Activated naive CD4-positive, alpha-beta T cell treated with anti-CD3 and anti-CD28 coated beads, Interleukin-2, amount 50 U/mL, for 24 hours (primary cell): ENCODE measurements at regions not wholly inside any gene's neighbourhood (a gene's known extent, or its start where the extent isn't known, plus 50 kb on each side); places are given as distances from the start of the nearest gene placed in this dataset.
A peak's percentile ranks its signal among the peaks of the same experiment; 100 is the strongest.
"Not testable (repeated sequence)": the region's sequence is repeated elsewhere in the genome, so short reads cannot be mapped to it uniquely, and the experiment has no call there.

ENCODE experiments used
- H3K27ac Mint-ChIP-seq: one replicate; pipeline ENCODE4 v1.8.0; 2021; ENCODE audit warnings: mild to moderate bottlenecking, mixed read lengths
- H3K27me3 Mint-ChIP-seq: one replicate; pipeline ENCODE4 v1.8.0; 2021; ENCODE audit warnings: mixed read lengths
- H3K36me3 Mint-ChIP-seq: one replicate; pipeline ENCODE4 v1.8.0; 2021; ENCODE audit warnings: mixed read lengths
- H3K4me1 Mint-ChIP-seq: one replicate; pipeline ENCODE4 v1.8.0; 2021; ENCODE audit warnings: mixed read lengths
- H3K4me3 Mint-ChIP-seq: one replicate; pipeline ENCODE4 v1.8.0; 2021; ENCODE audit warnings: mild to moderate bottlenecking, mixed read lengths
- H3K9me3 Mint-ChIP-seq: one replicate; pipeline ENCODE4 v1.8.0; 2021; ENCODE audit warnings: mixed read lengths

DNA sequence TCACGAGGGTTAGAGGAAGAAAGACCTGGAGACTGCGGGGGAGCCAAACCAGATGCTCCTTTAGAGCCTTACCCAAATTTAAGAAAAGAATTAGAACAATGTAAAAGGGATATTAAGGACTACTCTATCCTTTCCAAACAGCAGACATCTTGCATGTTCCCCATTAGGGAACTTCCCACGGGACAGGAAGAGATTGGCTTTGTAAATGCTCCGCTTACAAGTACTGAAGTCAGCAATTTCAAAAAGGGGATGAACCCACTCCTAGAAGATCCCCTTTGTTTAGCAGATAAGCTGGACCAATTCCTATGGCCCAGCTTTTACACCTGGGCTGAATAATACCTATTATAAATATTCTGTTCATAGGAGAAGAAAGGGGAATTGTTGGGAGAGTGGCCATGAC lies 74.2 kb downstream of the APOBEC1 start:
- H3K27ac Mint-ChIP-seq, result no peak overlapping the region
- H3K36me3 Mint-ChIP-seq, result no peaks in the 10 kb centered on the region
- peaks cover 5% of the 10 kb centered on the region for H3K27me3 Mint-ChIP-seq
- H3K9me3 Mint-ChIP-seq, result no peaks in the 10 kb centered on the region
- peaks cover 7% of the 10 kb centered on the region for H3K4me1 Mint-ChIP-seq
- no peak overlapping the region for H3K4me3 Mint-ChIP-seq

DNA sequence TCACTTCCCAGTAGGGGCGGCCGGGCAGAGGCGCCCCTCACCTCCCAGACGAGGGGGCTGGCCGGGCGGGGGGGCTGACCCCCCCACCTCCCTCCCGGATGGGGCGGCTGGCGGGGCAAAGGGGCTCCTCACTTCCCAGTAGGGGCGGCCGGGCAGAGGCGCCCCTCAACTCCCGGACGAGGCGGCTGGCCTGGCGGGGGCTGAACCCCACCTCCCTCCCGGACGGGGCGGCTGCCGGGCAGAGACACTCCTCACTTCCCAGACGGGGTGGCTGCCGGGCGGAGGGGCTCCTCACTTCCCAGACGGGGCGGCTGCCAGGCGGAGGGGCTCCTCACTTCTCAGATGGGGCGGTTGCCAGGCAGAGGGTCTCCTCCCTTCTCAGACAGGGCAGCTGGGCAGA lies 75.6 kb downstream of the APOBEC1 start:
- not testable (repeated sequence) for H3K27me3 Mint-ChIP-seq, H3K36me3 Mint-ChIP-seq, H3K4me1 Mint-ChIP-seq, H3K27ac Mint-ChIP-seq, H3K4me3 Mint-ChIP-seq, H3K9me3 Mint-ChIP-seq

DNA sequence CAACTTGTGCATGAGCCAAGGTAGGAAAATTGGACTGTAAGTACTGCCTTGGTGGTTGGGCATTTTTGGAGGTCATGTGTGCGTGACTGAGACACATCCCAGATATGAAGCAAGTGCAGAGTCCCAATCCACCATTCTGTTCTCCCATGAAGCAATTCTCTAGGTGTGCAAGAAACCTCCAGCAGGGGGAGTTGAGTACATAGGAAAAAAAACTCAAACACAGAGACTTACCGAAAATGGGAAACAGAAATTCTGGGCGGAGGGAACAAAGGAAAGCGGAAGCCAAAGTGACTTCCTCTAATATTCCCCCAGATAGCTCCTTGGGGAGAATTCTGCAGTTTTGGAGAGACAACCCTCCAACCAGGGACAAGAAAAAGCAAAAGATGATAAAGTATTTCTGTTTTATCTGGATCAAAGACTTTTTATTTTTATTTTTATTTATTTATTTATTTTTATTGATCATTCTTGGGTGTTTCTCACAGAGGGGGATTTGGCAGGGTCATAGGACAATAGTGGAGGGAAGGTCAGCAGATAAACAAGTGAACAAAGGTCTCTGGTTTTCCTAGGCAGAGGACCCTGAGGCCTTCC lies 76.9 kb downstream of the APOBEC1 start:
- H3K4me1 Mint-ChIP-seq, H3K9me3 Mint-ChIP-seq, H3K36me3 Mint-ChIP-seq, H3K27ac Mint-ChIP-seq, H3K4me3 Mint-ChIP-seq: not testable (repeated sequence)
- peaks cover 14% of the 10 kb centered on the region for H3K27me3 Mint-ChIP-seq

DNA sequence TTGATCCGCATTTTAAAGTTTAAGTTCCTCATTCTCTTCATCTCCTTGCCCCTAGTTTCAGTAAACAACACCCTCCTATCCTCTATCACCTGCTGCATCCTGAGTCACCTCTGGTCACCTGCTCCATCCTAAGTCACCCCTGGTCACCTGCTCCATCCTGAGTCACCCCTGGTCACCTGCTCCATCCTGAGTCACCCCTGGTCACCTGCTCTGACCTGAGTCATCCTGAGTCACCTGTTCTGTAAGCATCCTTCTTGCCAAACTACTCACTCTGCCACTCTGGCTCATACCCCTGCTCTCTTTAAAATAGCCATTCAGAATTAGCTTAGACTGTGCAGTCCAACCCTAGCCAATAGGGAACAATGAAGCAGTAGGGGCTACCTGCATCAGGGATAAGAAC lies 80.6 kb upstream of the CD163 start:
- peaks cover 15% of the 10 kb centered on the region for H3K27me3 Mint-ChIP-seq
- not testable (repeated sequence) for H3K27ac Mint-ChIP-seq, H3K36me3 Mint-ChIP-seq, H3K4me3 Mint-ChIP-seq, H3K9me3 Mint-ChIP-seq, H3K4me1 Mint-ChIP-seq

DNA sequence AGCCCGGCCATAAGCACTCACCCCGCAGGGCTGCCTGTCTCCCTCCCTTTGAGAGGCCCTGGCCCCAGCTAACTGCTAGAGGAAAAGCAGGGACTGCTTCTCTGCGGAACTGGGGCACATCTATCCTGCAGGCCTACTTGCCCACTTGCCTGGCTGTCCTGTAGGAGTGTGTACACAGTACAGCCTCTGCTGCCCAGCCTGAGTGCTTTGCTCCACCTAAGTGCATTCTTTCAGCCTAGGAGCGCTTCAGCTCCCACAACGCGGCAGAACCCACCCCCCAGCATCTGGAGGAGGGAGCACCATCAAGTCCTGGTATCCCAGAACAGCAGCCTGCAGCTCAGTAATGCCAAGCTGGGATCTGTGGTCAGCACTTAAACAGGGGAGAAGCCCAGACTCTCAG lies 79.9 kb upstream of the CD163 start:
- Mint-ChIP-seq H3K9me3 (no peaks in the 10 kb centered on the region), H3K27me3 (peaks cover 15% of the 10 kb centered on the region), H3K27ac (no peak overlapping the region), H3K4me1 (peaks cover 2% of the 10 kb centered on the region), H3K4me3 (no peak overlapping the region), H3K36me3 (no peaks in the 10 kb centered on the region)

DNA sequence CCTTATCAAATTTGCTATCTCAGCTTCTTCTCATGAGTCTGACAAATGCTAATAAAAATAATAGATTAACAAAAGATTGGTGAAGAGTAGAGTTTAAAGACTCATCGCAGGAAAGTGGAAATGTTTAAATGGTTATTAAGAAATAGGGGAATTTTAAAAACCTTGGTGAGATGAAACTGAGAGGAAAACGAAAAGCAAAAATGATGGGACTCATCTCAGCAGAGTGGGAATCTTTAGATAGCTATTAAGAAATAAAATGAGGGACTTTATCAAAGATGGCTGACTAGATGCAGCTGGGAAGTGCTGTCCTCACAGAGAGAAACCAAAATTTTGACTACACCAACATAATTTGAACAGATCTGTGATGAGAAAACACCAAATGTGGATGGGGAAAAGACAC lies 79.2 kb upstream of the CD163 start:
- H3K9me3 Mint-ChIP-seq, result no peaks in the 10 kb centered on the region
- H3K27me3 Mint-ChIP-seq, result peaks cover 15% of the 10 kb centered on the region
- no peak overlapping the region for H3K27ac Mint-ChIP-seq
- no peaks in the 10 kb centered on the region for H3K36me3 Mint-ChIP-seq
- H3K4me1 Mint-ChIP-seq, result no peaks in the 10 kb centered on the region
- no peak overlapping the region for H3K4me3 Mint-ChIP-seq

DNA sequence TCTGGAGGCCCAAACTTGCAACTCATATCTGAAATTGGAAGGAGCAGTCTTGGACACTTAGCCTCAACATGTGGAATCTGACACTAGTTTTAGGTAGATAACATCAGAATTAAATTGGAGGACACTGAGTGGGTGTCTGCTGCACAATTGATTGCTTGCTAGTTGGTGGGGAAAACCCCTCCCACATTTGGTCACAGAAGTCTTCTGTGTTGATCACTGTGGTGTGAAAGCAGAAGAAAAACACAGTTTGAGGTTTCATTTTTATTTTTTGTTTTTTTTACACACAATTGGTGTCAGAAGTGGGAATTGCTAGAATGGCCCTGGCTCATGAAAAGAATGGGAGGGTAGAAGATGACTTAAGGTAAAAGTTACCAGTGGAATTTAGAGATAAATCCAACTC lies 78.0 kb upstream of the CD163 start:
- no peak overlapping the region for H3K4me3 Mint-ChIP-seq
- peaks cover 3% of the 10 kb centered on the region for H3K9me3 Mint-ChIP-seq
- peaks cover 15% of the 10 kb centered on the region for H3K27me3 Mint-ChIP-seq

DNA sequence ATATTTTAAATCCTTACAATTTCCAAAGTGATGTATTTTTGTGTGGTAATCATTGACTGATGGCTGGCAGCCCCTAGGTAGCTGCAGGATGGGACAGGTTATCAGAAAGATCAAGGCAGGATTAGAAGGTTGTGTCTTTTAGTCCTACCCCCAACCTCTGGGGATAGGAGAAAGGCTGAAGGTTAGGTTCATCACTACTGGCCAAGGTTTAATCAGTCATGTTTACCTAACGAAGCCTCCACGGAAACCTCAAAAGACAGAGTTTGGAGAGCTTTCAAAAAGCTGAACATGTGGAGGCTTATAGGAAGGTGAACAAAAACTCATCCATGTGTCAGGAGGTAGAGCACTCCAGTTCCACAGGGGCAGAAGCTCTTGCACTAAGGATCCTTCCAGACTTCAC lies 77.5 kb upstream of the CD163 start:
- H3K27ac Mint-ChIP-seq, result no peak overlapping the region
- H3K9me3 Mint-ChIP-seq, result peaks cover 5% of the 10 kb centered on the region
- peaks cover 15% of the 10 kb centered on the region for H3K27me3 Mint-ChIP-seq
- H3K36me3 Mint-ChIP-seq, result no peaks in the 10 kb centered on the region
- no peaks in the 10 kb centered on the region for H3K4me1 Mint-ChIP-seq
- no peak overlapping the region for H3K4me3 Mint-ChIP-seq

More for the DNA sequence above, 78.0 kb upstream of the CD163 start:
- H3K4me1 Mint-ChIP-seq, result no peaks in the 10 kb centered on the region
- no peaks in the 10 kb centered on the region for H3K36me3 Mint-ChIP-seq
- no peak overlapping the region for H3K27ac Mint-ChIP-seq

DNA sequence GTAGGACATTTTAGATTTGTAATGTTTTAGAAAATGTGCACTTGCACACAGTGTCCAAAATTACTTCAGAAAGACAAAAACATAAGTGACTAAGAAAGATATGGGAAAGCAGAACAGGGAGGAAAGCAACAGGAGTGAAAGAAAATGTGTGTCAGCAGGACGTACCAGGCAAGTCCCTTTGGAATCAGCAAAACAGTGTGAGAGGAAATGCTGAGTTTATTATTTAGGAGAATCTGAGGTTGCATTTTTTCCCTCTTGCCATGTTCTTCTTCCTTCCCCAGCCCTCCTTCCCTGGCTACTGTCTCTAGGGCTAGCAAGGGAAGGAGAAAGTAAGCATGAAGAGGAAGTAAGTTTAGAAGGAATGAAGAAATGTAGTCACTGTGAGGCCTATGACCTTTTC lies 67.7 kb upstream of the CD163 start:
- Mint-ChIP-seq H3K9me3 (peaks cover 7% of the 10 kb centered on the region), H3K27me3 (peaks cover 21% of the 10 kb centered on the region), H3K36me3 (no peaks in the 10 kb centered on the region), H3K4me3 (no peak overlapping the region), H3K27ac (no peak overlapping the region), H3K4me1 (no peaks in the 10 kb centered on the region)

DNA sequence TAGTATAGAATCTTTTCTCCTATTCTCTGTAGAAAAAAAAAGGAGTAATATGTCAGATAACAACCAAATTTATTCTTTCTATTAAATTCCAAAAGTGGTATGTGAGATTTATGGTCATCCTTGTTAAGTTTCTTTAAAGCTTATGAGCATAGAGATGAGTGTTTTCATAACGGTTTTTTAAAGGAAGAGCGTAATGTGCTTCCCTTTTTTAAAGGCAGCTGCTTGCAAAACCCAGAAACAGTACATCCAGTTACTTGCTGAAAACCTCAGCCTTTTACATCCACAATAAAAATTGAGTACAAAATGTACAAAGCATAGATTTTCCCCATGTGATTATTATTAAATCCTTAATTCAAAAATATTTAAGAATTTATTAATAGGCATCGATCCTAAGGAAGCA lies 53.6 kb upstream of the CD163 start:
- Mint-ChIP-seq H3K36me3 (no peaks in the 10 kb centered on the region), H3K27ac (no peak overlapping the region), H3K4me3 (no peak overlapping the region), H3K27me3 (peaks cover 16% of the 10 kb centered on the region), H3K4me1 (no peaks in the 10 kb centered on the region), H3K9me3 (no peaks in the 10 kb centered on the region)

DNA sequence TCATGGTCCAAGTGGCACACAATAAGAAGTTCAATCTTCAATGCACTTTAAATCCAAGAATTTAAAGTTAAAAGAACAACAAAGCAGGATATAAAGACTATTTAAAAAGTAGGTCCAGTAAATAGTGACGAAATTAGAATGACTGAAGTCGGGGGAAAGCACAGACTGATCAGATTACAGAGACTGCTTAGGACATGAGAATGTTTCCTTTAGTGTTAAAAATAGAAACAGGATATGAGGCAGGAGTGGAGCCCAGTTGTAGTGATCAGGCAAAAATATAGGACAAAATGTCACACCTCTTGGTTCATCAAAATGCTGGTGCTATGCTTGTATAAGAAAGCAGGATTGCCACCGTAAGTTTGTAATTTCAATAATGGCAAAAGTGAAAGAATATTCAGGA lies 52.2 kb upstream of the CD163 start:
- H3K27ac Mint-ChIP-seq, result no peak overlapping the region
- no peaks in the 10 kb centered on the region for H3K4me1 Mint-ChIP-seq
- H3K27me3 Mint-ChIP-seq, result peaks cover 16% of the 10 kb centered on the region
- no peak overlapping the region for H3K4me3 Mint-ChIP-seq
- no peaks in the 10 kb centered on the region for H3K9me3 Mint-ChIP-seq
- H3K36me3 Mint-ChIP-seq, result peaks cover 2% of the 10 kb centered on the region

DNA sequence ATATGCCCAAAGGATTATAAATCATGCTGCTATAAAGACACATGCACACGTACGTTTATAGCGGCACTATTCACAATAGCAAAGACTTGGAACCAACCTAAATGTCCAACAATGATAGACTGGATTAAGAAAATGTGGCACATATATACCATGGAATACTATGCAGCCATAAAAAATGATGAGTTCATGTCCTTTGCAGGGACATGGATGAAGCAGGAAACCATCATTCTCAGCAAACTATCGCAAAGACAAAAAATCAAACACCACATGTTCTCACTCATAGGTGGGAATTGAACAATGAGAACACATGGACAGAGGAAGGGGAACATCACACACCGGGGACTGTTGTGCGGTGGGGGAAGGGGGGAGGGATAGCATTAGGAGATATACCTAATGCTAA lies 51.3 kb upstream of the CD163 start:
- not testable (repeated sequence) for H3K4me1 Mint-ChIP-seq, H3K36me3 Mint-ChIP-seq, H3K9me3 Mint-ChIP-seq, H3K4me3 Mint-ChIP-seq
- Mint-ChIP-seq H3K27me3 (peaks cover 13% of the 10 kb centered on the region), H3K27ac (peak overlapping the region; percentile 55)
